ENCODE measurements at regions not wholly inside any gene's neighbourhood (a gene's known extent, or its start where the extent isn't known, plus 50 kb on each side); places are given as distances from the start of the nearest gene placed in this dataset.

DNA sequence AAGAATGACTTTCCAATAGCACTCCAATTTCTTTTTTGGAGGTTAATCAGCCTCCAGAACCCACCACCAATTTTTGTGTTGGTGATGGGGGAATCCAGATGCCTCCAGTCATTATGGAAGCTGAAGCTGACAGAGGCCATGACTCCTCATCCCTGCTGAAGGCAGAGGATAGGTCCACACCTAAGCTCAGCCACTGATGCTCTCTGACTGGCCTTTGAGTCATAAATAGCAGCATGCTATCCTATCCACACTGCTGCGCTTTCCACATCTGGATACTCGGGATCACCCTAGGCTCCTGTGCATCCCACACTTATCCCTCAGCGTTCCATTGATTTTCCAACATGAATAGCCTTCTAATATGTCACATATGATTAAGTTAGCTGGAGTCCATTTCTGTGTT is 124.2 kb downstream of the TES start:
- Mint-ChIP-seq H3K4me3 (no peak overlapping the region), H3K27ac (no peak overlapping the region), H3K36me3 (ENCODE audit: insufficient read depth in 1 of 3, low read depth in 3 of 3) (no peaks in the 10 kb centered on the region), H3K4me1 (peaks cover 4 to 13% of the 10 kb centered on the region in 2 experiments), H3K27me3 (ENCODE audit: low read depth) (no peaks in the 10 kb centered on the region), H3K9me3 (no peaks in the 10 kb centered on the region)
- Histone ChIP-seq H3K4me1 (ENCODE audit: insufficient read depth, low read length) (no peaks in the 10 kb centered on the region; the same call in 1 of the 2 replicates), H4K5ac (ENCODE audit: insufficient read length, low read depth, low read length) (no peak overlapping the region), H2BK12ac (ENCODE audit: insufficient read length, low read depth, low read length) (no peak overlapping the region), H2BK120ac (ENCODE audit: low read depth, low read length, poor library complexity, severe bottlenecking) (no peak overlapping the region), H3K23me2 (ENCODE audit: insufficient read length, low read depth, low read length, poor library complexity, severe bottlenecking) (no peaks in the 10 kb centered on the region), H2BK20ac (ENCODE audit: low read depth, low read length, poor library complexity, severe bottlenecking) (no peak overlapping the region), H2AFZ (ENCODE audit: low read length) (no peak overlapping the region), H3K56ac (ENCODE audit: insufficient read length, low read depth, low read length) (no peak overlapping the region), H4K91ac (ENCODE audit: insufficient read length, low read depth, low read length) (no peak overlapping the region), H3K27me3 (ENCODE audit: insufficient read depth, low read length) (no peaks in the 10 kb centered on the region), H3K23ac (ENCODE audit: insufficient read length, low read depth, low read length) (no peak overlapping the region), H3K4me2 (ENCODE audit: insufficient read depth, insufficient read length, low read length) (no peak overlapping the region), H3K18ac (ENCODE audit: insufficient read length, low read depth, low read length) (no peak overlapping the region), H3K9ac (ENCODE audit: extremely low read depth, insufficient read length, low read length) (no peak overlapping the region), H3K4ac (ENCODE audit: low read depth, low read length) (no peak overlapping the region), H2BK5ac (ENCODE audit: insufficient read length, low read length) (no peak overlapping the region), H2AK5ac (ENCODE audit: insufficient read length, low read length) (no peak overlapping the region), H3K27ac (ENCODE audit: insufficient read length, low read depth, low read length) (no peak overlapping the region), H3K9me3 (ENCODE audit: control insufficient read depth, low read depth, low read length) (no peaks in the 10 kb centered on the region), H3T11ph (ENCODE audit: low read length) (no peak overlapping the region), H3K79me2 (ENCODE audit: insufficient read depth, low read length) (no peaks in the 10 kb centered on the region), H3K14ac (ENCODE audit: insufficient read depth, low read length) (no peak overlapping the region), H3K79me1 (ENCODE audit: insufficient read depth, low read depth, low read length, poor library complexity, severe bottlenecking) (no peaks in the 10 kb centered on the region), H2BK15ac (ENCODE audit: low read depth, low read length) (no peak overlapping the region), H4K8ac (replicated peaks; ENCODE audit: insufficient read length, low read depth, low read length) (no peak overlapping the region), H4K20me1 (ENCODE audit: control insufficient read depth, insufficient read depth, insufficient read length) (no peaks in the 10 kb centered on the region)
- DNase-seq: no peak
- TF ChIP-seq, protein P1, sequence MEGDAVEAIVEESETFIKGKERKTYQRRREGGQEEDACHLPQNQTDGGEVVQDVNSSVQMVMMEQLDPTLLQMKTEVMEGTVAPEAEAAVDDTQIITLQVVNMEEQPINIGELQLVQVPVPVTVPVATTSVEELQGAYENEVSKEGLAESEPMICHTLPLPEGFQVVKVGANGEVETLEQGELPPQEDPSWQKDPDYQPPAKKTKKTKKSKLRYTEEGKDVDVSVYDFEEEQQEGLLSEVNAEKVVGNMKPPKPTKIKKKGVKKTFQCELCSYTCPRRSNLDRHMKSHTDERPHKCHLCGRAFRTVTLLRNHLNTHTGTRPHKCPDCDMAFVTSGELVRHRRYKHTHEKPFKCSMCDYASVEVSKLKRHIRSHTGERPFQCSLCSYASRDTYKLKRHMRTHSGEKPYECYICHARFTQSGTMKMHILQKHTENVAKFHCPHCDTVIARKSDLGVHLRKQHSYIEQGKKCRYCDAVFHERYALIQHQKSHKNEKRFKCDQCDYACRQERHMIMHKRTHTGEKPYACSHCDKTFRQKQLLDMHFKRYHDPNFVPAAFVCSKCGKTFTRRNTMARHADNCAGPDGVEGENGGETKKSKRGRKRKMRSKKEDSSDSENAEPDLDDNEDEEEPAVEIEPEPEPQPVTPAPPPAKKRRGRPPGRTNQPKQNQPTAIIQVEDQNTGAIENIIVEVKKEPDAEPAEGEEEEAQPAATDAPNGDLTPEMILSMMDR (conservative IDR thresholded peaks at IDR 0.05): no peak
- WGBS (ENCODE audit: extremely low coverage, insufficient read length, low lambda C conversion rate): no CpG with 5 or more reads among the region's 3 CpGs

All from H9 (cell line).